ENCODE measurements at regions not wholly inside any gene's neighbourhood (a gene's known extent, or its start where the extent isn't known, plus 50 kb on each side); places are given as distances from the start of the nearest gene placed in this dataset.

DNA sequence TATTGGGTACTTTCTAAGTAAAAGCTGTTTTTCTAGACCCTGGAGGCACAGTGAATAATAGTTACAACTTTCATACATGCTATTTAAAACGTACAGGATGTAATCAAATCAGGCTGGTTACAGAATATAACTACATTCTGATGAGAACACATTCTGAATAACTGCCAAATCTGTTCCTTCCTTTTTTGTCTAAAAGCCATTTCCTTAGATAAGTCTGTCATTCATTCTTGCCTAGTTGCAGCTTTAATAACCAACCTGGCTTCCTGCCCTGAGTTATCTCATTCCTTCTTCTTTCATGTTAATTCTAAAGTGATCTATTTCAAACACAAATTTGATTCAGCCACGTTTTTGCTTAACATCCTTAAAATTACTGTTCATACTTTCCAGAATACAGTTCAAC is 189.7 kb upstream of the ITM2A start:
- WGBS, 5 donors = 0 to 11% (median 3%) methylated on average over 2 of the region's 2 CpGs
- Histone ChIP-seq H3K4me1 (no peaks in the 10 kb centered on the region), H3K36me3 (no peaks in the 10 kb centered on the region), H3K9me3 (peaks cover 0 to 19% (median 0%) of the 10 kb centered on the region in 8 donors), H3K27ac (no peak overlapping the region), H3K4me3 (no peak overlapping the region), H3K27me3 (replicated peaks in 1 of 7) (no peaks in the 10 kb centered on the region)
- TF ChIP-seq POLR2A (IDR thresholded peaks at IDR 0.05) (no peak), POLR2AphosphoS5 (IDR thresholded peaks at IDR 0.05) (no peak)
- TF ChIP-seq, protein P1, sequence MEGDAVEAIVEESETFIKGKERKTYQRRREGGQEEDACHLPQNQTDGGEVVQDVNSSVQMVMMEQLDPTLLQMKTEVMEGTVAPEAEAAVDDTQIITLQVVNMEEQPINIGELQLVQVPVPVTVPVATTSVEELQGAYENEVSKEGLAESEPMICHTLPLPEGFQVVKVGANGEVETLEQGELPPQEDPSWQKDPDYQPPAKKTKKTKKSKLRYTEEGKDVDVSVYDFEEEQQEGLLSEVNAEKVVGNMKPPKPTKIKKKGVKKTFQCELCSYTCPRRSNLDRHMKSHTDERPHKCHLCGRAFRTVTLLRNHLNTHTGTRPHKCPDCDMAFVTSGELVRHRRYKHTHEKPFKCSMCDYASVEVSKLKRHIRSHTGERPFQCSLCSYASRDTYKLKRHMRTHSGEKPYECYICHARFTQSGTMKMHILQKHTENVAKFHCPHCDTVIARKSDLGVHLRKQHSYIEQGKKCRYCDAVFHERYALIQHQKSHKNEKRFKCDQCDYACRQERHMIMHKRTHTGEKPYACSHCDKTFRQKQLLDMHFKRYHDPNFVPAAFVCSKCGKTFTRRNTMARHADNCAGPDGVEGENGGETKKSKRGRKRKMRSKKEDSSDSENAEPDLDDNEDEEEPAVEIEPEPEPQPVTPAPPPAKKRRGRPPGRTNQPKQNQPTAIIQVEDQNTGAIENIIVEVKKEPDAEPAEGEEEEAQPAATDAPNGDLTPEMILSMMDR (IDR thresholded peaks at IDR 0.05 in 8 of 11, conservative IDR thresholded peaks at IDR 0.05 in 3 of 11) = no peak
- DNase-seq = no peak
- intact Hi-C loops (cut with DNase I; ENCODE audit: low total_unique reads) = no loop called here

DNA sequence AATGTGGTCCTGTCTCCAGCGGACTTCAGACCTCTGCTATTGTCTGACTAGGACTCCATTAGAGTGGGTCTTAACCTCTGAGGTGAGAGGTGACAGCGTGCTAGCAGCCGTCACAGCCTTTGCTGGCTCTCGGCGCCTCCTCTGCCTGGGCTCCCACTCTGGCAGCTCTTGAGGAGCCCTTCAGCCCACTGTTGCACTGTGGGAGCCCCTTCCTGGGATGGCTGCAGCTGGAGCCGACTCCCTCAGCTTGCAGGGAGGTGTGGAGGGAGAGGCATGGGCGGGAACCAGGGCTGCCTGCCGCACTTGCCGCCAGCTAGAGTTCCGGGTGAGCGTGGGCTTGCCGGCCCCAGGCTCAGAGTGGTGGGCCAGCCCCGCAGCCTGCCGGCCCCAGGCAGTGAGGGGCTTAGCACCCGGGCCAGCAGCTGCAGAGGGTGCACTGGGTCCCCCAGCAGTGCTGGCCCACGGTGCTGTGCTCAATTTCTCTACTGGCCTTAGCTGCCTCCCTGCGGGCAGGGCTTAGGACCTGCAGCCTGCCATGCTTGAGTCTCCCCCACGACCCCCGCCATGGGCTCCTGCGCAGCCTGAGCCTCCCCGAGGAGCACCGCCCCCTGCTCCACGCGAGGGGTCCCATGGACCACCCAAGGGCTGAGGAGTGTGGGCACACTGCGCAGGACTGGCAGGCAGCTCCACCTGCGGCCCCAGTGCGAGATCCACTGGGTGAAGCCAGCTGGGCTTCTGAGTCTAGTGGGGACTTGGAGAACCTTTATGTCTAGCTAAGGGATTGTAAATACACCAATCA is 163.4 kb upstream of the ITM2A start:
- H3K4me1 ChIP-seq = no peaks in the 10 kb centered on the region
- no peak overlapping the region for H3K27ac ChIP-seq
- no peaks in the 10 kb centered on the region for H3K27me3 ChIP-seq (replicated peaks in 1 of 7)
- peaks cover under 1 to 22% (median 5%) of the 10 kb centered on the region in 8 donors for H3K9me3 ChIP-seq
- 71 to 94% (median 85%) methylated on average over 4 to 27 of the region's 27 CpGs for WGBS, 5 donors
- no peaks in the 10 kb centered on the region for H3K36me3 ChIP-seq
- no peak overlapping the region for H3K4me3 ChIP-seq
- intact Hi-C loops (cut with DNase I; ENCODE audit: low total_unique reads) = no loop called here
- TF ChIP-seq POLR2A (IDR thresholded peaks at IDR 0.05) (no peak), POLR2AphosphoS5 (IDR thresholded peaks at IDR 0.05) (no peak)
- TF ChIP-seq, protein P1 (IDR thresholded peaks at IDR 0.05 in 8 of 11, conservative IDR thresholded peaks at IDR 0.05 in 3 of 11) = no peak
- DNase-seq = no peak

DNA sequence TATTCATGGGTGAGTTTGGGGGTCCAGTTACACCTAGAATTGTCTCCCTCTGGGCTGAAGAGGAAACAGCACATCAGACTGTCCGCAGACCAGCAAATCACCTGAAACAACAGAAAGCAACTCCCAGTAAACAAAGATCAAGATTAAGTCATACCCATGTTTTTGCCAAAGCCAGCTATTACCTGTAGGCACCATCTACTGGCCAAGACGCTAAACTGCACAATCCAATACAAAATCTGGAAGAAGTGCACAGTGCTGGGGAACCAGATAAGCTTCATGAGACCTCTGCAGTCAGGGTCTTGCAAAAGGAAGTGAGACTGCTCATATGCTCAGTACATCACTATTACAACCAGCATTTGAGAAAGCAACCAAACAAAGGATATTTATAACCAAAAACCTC is 157.5 kb upstream of the ITM2A start:
- Histone ChIP-seq H3K4me1 (no peaks in the 10 kb centered on the region), H3K9me3 (peaks cover 4 to 38% (median 21%) of the 10 kb centered on the region in 8 donors), H3K4me3 (no peak overlapping the region), H3K36me3 (no peaks in the 10 kb centered on the region), H3K27me3 (replicated peaks in 1 of 7) (no peaks in the 10 kb centered on the region), H3K27ac (no peak overlapping the region)
- 33 to 43% (median 40%) methylated on average over 2 of the region's 2 CpGs for WGBS, 5 donors
- no peak for DNase-seq
- no peak for TF ChIP-seq POLR2AphosphoS5 (IDR thresholded peaks at IDR 0.05)
- no peak for TF ChIP-seq POLR2A (IDR thresholded peaks at IDR 0.05)
- TF ChIP-seq, protein P1 (IDR thresholded peaks at IDR 0.05 in 8 of 11, conservative IDR thresholded peaks at IDR 0.05 in 3 of 11) = no peak
- intact Hi-C loops (cut with DNase I; ENCODE audit: low total_unique reads) = no loop called here

DNA sequence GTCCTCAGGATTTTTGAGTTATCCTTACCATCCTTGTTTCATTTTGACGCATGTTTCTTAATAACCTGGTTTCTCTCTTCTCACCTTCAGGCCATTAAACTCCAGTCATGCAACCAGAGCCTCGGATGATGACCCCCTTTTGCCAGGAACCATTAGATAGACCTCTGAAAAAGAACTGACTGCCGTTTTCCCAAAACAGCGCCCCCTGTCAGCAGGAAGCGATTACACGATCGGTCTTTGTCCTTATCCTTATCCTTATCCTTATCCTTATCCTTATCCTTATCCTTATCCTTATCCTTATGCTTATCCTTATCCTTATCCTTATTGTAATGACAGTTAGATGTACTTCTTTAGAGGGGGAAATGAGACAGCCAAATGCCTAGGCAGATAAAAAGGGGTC is 148.4 kb upstream of the ITM2A start:
- H3K36me3 ChIP-seq = no peaks in the 10 kb centered on the region
- H3K27ac ChIP-seq = no peak overlapping the region
- TF ChIP-seq, protein P1 (IDR thresholded peaks at IDR 0.05 in 8 of 11, conservative IDR thresholded peaks at IDR 0.05 in 3 of 11) = no peak
- TF ChIP-seq POLR2A (IDR thresholded peaks at IDR 0.05) (no peak), POLR2AphosphoS5 (IDR thresholded peaks at IDR 0.05) (no peak)
- no peak overlapping the region for H3K4me3 ChIP-seq
- 58 to 90% (median 77%) methylated on average over 7 of the region's 7 CpGs for WGBS, 5 donors
- DNase-seq = no peak
- peaks cover 0 to 4% (median 0%) of the 10 kb centered on the region in 7 donors for H3K27me3 ChIP-seq (replicated peaks in 1 of 7)
- no peaks in the 10 kb centered on the region for H3K9me3 ChIP-seq
- H3K4me1 ChIP-seq = no peaks in the 10 kb centered on the region
- intact Hi-C loops (cut with DNase I; ENCODE audit: low total_unique reads) = no loop called here
